SK-N-SH treated with all-trans-retinoic acid at 6 μM for 48 hours (cell line): ENCODE measurements at regions not wholly inside any gene's neighbourhood (a gene's known extent, or its start where the extent isn't known, plus 50 kb on each side); places are given as distances from the start of the nearest gene placed in this dataset.

Experiments used
- ISL1 ChIP-seq: fragments of 250-450 bp; sonication (Bioruptor Pico); IDR thresholded peaks from 2 replicates; pipeline ENCODE4 v2.1.2; 2022; ENCODE audit warnings: mild to moderate bottlenecking, moderate library complexity
- SNAI2 ChIP-seq: fragments of 250-450 bp; sonication (Bioruptor Pico); IDR thresholded peaks from 2 replicates; pipeline ENCODE4 v1.5.0; 2020; ENCODE audit warnings: mild to moderate bottlenecking, moderate library complexity
- TOX ChIP-seq: fragments of 250-450 bp; sonication (Bioruptor Pico); IDR thresholded peaks from 2 replicates; pipeline ENCODE4 v1.8.0; 2021; ENCODE audit warnings: mild to moderate bottlenecking, moderate library complexity, borderline replicate concordance
- ZC3H10 ChIP-seq: fragments of 250-450 bp; sonication (Bioruptor Pico); IDR thresholded peaks from 2 replicates; pipeline ENCODE4 v1.5.1; 2021; ENCODE audit warnings: mild to moderate bottlenecking, moderate library complexity
- ZFP3 ChIP-seq: fragments of 250-450 bp; sonication (Bioruptor Pico); IDR thresholded peaks from 2 replicates; pipeline ENCODE4 v1.5.0; 2020; ENCODE audit warnings: mild to moderate bottlenecking, moderate library complexity
- ZFP30 ChIP-seq: fragments of 450-650 bp; formaldehyde crosslinking; IDR thresholded peaks from 2 replicates; pipeline ENCODE4 v1.5.0; 2022; ENCODE audit warnings: mild to moderate bottlenecking, moderate library complexity
- ZNF565 ChIP-seq: fragments of 450-650 bp; formaldehyde crosslinking; conservative IDR thresholded peaks from 2 replicates; pipeline ENCODE4 v1.5.0; 2020; ENCODE audit warnings: low read depth, mild to moderate bottlenecking, moderate library complexity
- ZNF8 ChIP-seq: fragments of 450-650 bp; formaldehyde crosslinking; IDR thresholded peaks from 2 replicates; pipeline ENCODE4 v1.5.0; 2020; ENCODE audit warnings: mild to moderate bottlenecking, moderate library complexity
- TF ChIP-seq, protein P1 (sequence below): fragments of 250-450 bp; sonication (Bioruptor Pico); IDR thresholded peaks from 2 replicates; pipeline ENCODE4 v1.8.0; 2020; ENCODE audit warnings: mild to moderate bottlenecking, moderate library complexity, borderline replicate concordance
- TF ChIP-seq, protein P2 (sequence below): fragments of 250-450 bp; sonication (Bioruptor Pico); IDR thresholded peaks from 2 replicates; pipeline ENCODE4 v1.8.0; 2021; ENCODE audit warnings: low read depth, mild to moderate bottlenecking, moderate library complexity, borderline replicate concordance
- TF ChIP-seq, protein P3 (sequence below): fragments of 250-450 bp; sonication (Bioruptor Pico); IDR thresholded peaks from 2 replicates; pipeline ENCODE4 v1.5.0; 2020; ENCODE audit warnings: mild to moderate bottlenecking, moderate library complexity
- TF ChIP-seq, protein P4 (sequence below): fragments of 250-450 bp; sonication (Bioruptor Pico); IDR thresholded peaks from 2 replicates; pipeline ENCODE4 v1.5.1; 2021; ENCODE audit warnings: mild to moderate bottlenecking, moderate library complexity

DNA sequence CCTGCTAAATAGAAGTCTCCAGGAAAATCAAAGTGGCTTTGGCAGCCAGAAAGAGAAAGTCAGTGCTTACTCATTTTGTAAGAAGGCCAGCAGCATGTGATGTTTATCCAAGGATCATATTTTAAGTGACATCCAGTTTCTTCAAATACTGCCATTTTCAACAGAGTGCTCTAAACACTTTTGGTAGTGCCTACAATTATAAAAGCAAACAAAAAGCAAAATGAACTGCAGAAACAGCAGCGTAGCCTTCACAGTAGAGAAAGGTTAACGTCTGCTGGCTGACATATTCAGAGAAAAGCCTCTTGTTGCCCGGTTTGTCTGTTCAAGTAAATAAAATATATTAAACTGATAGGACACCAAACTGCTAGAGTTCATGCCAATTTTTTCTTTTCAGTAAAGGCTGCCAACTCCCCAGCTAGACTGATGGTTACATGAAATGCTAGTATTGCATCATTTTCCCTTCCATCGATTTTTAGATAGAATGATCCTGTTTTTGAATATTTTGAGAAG lies 705.7 kb upstream of the SLC35B3 start:
- TF ChIP-seq ISL1 (no peak), ZNF565 (CRISPR knock-in tag) (no peak), ZC3H10 (CRISPR knock-in tag) (no peak), TOX (CRISPR knock-in tag) (no peak), SNAI2 (CRISPR knock-in tag) (no peak), ZFP3 (CRISPR knock-in tag) (no peak), ZFP30 (CRISPR knock-in tag) (no peak), ZNF8 (CRISPR knock-in tag) (no peak)
- TF ChIP-seq, protein P1, sequence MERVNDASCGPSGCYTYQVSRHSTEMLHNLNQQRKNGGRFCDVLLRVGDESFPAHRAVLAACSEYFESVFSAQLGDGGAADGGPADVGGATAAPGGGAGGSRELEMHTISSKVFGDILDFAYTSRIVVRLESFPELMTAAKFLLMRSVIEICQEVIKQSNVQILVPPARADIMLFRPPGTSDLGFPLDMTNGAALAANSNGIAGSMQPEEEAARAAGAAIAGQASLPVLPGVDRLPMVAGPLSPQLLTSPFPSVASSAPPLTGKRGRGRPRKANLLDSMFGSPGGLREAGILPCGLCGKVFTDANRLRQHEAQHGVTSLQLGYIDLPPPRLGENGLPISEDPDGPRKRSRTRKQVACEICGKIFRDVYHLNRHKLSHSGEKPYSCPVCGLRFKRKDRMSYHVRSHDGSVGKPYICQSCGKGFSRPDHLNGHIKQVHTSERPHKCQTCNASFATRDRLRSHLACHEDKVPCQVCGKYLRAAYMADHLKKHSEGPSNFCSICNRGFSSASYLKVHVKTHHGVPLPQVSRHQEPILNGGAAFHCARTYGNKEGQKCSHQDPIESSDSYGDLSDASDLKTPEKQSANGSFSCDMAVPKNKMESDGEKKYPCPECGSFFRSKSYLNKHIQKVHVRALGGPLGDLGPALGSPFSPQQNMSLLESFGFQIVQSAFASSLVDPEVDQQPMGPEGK, result no peak
- TF ChIP-seq, protein P2, sequence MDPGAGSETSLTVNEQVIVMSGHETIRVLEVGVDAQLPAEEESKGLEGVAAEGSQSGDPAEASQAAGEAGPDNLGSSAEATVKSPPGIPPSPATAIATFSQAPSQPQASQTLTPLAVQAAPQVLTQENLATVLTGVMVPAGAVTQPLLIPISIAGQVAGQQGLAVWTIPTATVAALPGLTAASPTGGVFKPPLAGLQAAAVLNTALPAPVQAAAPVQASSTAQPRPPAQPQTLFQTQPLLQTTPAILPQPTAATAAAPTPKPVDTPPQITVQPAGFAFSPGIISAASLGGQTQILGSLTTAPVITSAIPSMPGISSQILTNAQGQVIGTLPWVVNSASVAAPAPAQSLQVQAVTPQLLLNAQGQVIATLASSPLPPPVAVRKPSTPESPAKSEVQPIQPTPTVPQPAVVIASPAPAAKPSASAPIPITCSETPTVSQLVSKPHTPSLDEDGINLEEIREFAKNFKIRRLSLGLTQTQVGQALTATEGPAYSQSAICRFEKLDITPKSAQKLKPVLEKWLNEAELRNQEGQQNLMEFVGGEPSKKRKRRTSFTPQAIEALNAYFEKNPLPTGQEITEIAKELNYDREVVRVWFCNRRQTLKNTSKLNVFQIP, result no peak
- TF ChIP-seq, protein P3, sequence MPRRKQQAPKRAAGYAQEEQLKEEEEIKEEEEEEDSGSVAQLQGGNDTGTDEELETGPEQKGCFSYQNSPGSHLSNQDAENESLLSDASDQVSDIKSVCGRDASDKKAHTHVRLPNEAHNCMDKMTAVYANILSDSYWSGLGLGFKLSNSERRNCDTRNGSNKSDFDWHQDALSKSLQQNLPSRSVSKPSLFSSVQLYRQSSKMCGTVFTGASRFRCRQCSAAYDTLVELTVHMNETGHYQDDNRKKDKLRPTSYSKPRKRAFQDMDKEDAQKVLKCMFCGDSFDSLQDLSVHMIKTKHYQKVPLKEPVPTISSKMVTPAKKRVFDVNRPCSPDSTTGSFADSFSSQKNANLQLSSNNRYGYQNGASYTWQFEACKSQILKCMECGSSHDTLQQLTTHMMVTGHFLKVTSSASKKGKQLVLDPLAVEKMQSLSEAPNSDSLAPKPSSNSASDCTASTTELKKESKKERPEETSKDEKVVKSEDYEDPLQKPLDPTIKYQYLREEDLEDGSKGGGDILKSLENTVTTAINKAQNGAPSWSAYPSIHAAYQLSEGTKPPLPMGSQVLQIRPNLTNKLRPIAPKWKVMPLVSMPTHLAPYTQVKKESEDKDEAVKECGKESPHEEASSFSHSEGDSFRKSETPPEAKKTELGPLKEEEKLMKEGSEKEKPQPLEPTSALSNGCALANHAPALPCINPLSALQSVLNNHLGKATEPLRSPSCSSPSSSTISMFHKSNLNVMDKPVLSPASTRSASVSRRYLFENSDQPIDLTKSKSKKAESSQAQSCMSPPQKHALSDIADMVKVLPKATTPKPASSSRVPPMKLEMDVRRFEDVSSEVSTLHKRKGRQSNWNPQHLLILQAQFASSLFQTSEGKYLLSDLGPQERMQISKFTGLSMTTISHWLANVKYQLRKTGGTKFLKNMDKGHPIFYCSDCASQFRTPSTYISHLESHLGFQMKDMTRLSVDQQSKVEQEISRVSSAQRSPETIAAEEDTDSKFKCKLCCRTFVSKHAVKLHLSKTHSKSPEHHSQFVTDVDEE (CRISPR knock-in tag), result no peak
- TF ChIP-seq, protein P4, sequence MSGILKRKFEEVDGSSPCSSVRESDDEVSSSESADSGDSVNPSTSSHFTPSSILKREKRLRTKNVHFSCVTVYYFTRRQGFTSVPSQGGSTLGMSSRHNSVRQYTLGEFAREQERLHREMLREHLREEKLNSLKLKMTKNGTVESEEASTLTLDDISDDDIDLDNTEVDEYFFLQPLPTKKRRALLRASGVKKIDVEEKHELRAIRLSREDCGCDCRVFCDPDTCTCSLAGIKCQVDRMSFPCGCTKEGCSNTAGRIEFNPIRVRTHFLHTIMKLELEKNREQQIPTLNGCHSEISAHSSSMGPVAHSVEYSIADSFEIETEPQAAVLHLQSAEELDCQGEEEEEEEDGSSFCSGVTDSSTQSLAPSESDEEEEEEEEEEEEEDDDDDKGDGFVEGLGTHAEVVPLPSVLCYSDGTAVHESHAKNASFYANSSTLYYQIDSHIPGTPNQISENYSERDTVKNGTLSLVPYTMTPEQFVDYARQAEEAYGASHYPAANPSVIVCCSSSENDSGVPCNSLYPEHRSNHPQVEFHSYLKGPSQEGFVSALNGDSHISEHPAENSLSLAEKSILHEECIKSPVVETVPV (CRISPR knock-in tag), result no peak
